SH-SY5Y (cell line): ENCODE measurements at regions not wholly inside any gene's neighbourhood (a gene's known extent, or its start where the extent isn't known, plus 50 kb on each side); places are given as distances from the start of the nearest gene placed in this dataset.

Experiments used
- GATA2 ChIP-seq: IDR thresholded peaks from 2 replicates; pipeline ENCODE4 v1.6.1; 2011; ENCODE audit warnings: mild to moderate bottlenecking, low read depth, low read length
- GATA3 ChIP-seq: IDR thresholded peaks from 2 replicates; pipeline ENCODE4 v1.6.1; 2011; ENCODE audit warnings: low read depth, mild to moderate bottlenecking, low read length, moderate library complexity

DNA sequence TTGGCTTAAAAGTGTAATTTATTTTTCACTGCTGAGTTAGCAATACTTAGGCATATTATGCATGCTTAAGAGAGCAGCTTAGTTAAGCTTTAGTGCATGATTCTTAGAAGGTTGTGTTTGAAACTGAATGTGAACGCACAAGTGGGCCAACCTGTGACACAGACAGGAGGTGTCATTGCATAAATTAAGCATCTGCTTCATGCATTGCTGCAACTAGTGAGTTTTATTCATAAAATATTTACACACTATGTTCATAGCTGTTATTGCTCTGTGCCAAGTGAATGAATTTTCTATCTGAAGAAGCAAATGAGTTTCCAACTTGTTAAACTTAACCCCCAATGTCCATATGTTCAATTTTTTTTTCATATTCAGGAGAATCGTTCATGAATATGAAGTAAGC lies 806.4 kb downstream of the GALR1 start:
- TF ChIP-seq GATA3 (no peak), GATA2 (no peak)
